ENCODE measurements at regions not wholly inside any gene's neighbourhood (a gene's known extent, or its start where the extent isn't known, plus 50 kb on each side); places are given as distances from the start of the nearest gene placed in this dataset.

- no peak for TF ChIP-seq ZBTB33 (IDR thresholded peaks at IDR 0.05; ENCODE audit: extremely low read depth, insufficient replicate concordance, low read length)
- no peak for TF ChIP-seq ATF3 (IDR thresholded peaks at IDR 0.05)
- TF ChIP-seq SIN3A (IDR thresholded peaks at IDR 0.05; ENCODE audit: low read depth), result no peak
- no peak for TF ChIP-seq FOSL1 (IDR thresholded peaks at IDR 0.05; ENCODE audit: low read depth)
- no peak for TF ChIP-seq ZFX (IDR thresholded peaks at IDR 0.05)
- TF ChIP-seq EZH2phosphoT487 (IDR thresholded peaks at IDR 0.05; ENCODE audit: borderline replicate concordance), result no peak
- no peak for TF ChIP-seq RAD21 (IDR thresholded peaks at IDR 0.05; ENCODE audit: low read depth)
- no peak for TF ChIP-seq ELF1 (IDR thresholded peaks at IDR 0.05; ENCODE audit: borderline replicate concordance, low read depth)
These were observed 204.4 kb downstream of the MZT1 start (continued) for GRCh38 chr13:72523049-72523448.

- intact Hi-C loops (cut with micrococcal nuclease), result no loop called here
- BruUV-seq (replicated peaks), result no TSS peak
- Histone ChIP-seq H3K27ac (ENCODE audit: low read depth, low read length) (no peak overlapping the region), H2AFZ (ENCODE audit: low read depth, low read length, poor library complexity, severe bottlenecking) (no peak overlapping the region), H3K79me2 (ENCODE audit: insufficient read depth, low read length) (no peaks in the 10 kb centered on the region), H3K9me2 (ENCODE audit: insufficient read depth) (no peaks in the 10 kb centered on the region), H3K27me3 (ENCODE audit: insufficient read depth, low read length) (no peaks in the 10 kb centered on the region), H3K4me1 (ENCODE audit: control insufficient read depth in 1 of 2, insufficient read depth in 2 of 2, low read length in 2 of 2) (no peaks in the 10 kb centered on the region), H3K36me3 (ENCODE audit: control insufficient read depth in 1 of 2, insufficient read depth in 2 of 2, low read length in 2 of 2) (no peaks in the 10 kb centered on the region), H3K9ac (ENCODE audit: low read length) (no peak overlapping the region), H3K4me3 (replicated peaks in 1 of 2; ENCODE audit: low read depth in 1 of 2, low read length in 2 of 2) (no peak overlapping the region), H3K4me2 (ENCODE audit: low read length) (no peak overlapping the region), H4K20me1 (ENCODE audit: insufficient read depth) (no peaks in the 10 kb centered on the region), H3K9me3 (ENCODE audit: control insufficient read depth in 1 of 2, insufficient read depth in 1 of 2, low read depth in 1 of 2, low read length in 2 of 2) (no peaks in the 10 kb centered on the region)
- ChIA-PET CTCF (no interaction called here), POLR2A (no interaction called here), RAD21 (ENCODE audit: low non-redundant PET in 1 of 2, low total read pairs in 2 of 2, uncharacterized antibody in 2 of 2, unreplicated experiment in 2 of 2) (no interaction called here)
- ATAC-seq (no peak), DNase-seq (ENCODE audit: low read depth, low spot score) (no peak)
- TF ChIP-seq MAX (IDR thresholded peaks at IDR 0.05) (no peak), RAD21 (IDR thresholded peaks at IDR 0.05; ENCODE audit: low read depth) (no peak), SIN3A (IDR thresholded peaks at IDR 0.05; ENCODE audit: low read depth) (no peak)
These were observed 205.3 kb downstream of the MZT1 start for GRCh38 chr13:72521940-72522661.
